ENCODE measurements at regions not wholly inside any gene's neighbourhood (a gene's known extent, or its start where the extent isn't known, plus 50 kb on each side); places are given as distances from the start of the nearest gene placed in this dataset.

- no peaks in the 10 kb centered on the region for H3K36me3 ChIP-seq (ENCODE audit: control insufficient read depth, insufficient read depth, low read length)
- no peak overlapping the region for H3K4me3 ChIP-seq (replicated peaks; ENCODE audit: low read depth, low read length)
- no peaks in the 10 kb centered on the region for H3K27me3 ChIP-seq (replicated peaks; ENCODE audit: control insufficient read depth, insufficient read depth, low read length)
- no peak for DNase-seq (ENCODE audit: extremely low read depth, insufficient read length)
- no peak for TF ChIP-seq CTCF (IDR thresholded peaks at IDR 0.05; ENCODE audit: insufficient read depth, low read length, poor library complexity, severe bottlenecking)
Measured at GRCh38 chr14:97946641-97947040, 1149.5 kb downstream of the VRK1 start.

GRCh38 chr14:97948841-97949240, 1151.7 kb downstream of the VRK1 start:
- no peak overlapping the region for H3K4me3 ChIP-seq (replicated peaks; ENCODE audit: low read depth, low read length)
- no peak for TF ChIP-seq CTCF (IDR thresholded peaks at IDR 0.05; ENCODE audit: insufficient read depth, low read length, poor library complexity, severe bottlenecking)
- DNase-seq (ENCODE audit: extremely low read depth, insufficient read length): no peak
- no peaks in the 10 kb centered on the region for H3K27me3 ChIP-seq (replicated peaks; ENCODE audit: control insufficient read depth, insufficient read depth, low read length)
- H3K36me3 ChIP-seq (ENCODE audit: control insufficient read depth, insufficient read depth, low read length): no peaks in the 10 kb centered on the region

GRCh38 chr14:97956581-97957340, 1159.6 kb downstream of the VRK1 start:
- Histone ChIP-seq H3K4me3 (replicated peaks; ENCODE audit: low read depth, low read length) (no peak overlapping the region), H3K27me3 (replicated peaks; ENCODE audit: control insufficient read depth, insufficient read depth, low read length) (no peaks in the 10 kb centered on the region), H3K36me3 (ENCODE audit: control insufficient read depth, insufficient read depth, low read length) (no peaks in the 10 kb centered on the region)
- DNase-seq (ENCODE audit: extremely low read depth, insufficient read length): no peak
- no peak for TF ChIP-seq CTCF (IDR thresholded peaks at IDR 0.05; ENCODE audit: insufficient read depth, low read length, poor library complexity, severe bottlenecking)

- no peak overlapping the region for H3K4me3 ChIP-seq (replicated peaks; ENCODE audit: low read depth, low read length)
- no peak for TF ChIP-seq CTCF (IDR thresholded peaks at IDR 0.05; ENCODE audit: insufficient read depth, low read length, poor library complexity, severe bottlenecking)
- DNase-seq (ENCODE audit: extremely low read depth, insufficient read length): no peak
- H3K27me3 ChIP-seq (replicated peaks; ENCODE audit: control insufficient read depth, insufficient read depth, low read length): no peaks in the 10 kb centered on the region
- no peaks in the 10 kb centered on the region for H3K36me3 ChIP-seq (ENCODE audit: control insufficient read depth, insufficient read depth, low read length)
Measured at GRCh38 chr14:97959251-97959650, 1162.1 kb downstream of the VRK1 start.

GRCh38 chr14:97960436-97960835, 1163.3 kb downstream of the VRK1 start:
- no peak for DNase-seq (ENCODE audit: extremely low read depth, insufficient read length)
- TF ChIP-seq CTCF (IDR thresholded peaks at IDR 0.05; ENCODE audit: insufficient read depth, low read length, poor library complexity, severe bottlenecking): no peak
- Histone ChIP-seq H3K36me3 (ENCODE audit: control insufficient read depth, insufficient read depth, low read length) (no peaks in the 10 kb centered on the region), H3K4me3 (replicated peaks; ENCODE audit: low read depth, low read length) (no peak overlapping the region), H3K27me3 (replicated peaks; ENCODE audit: control insufficient read depth, insufficient read depth, low read length) (no peaks in the 10 kb centered on the region)

GRCh38 chr14:97970222-97970621, 1173.0 kb downstream of the VRK1 start:
- no peak for TF ChIP-seq CTCF (IDR thresholded peaks at IDR 0.05; ENCODE audit: insufficient read depth, low read length, poor library complexity, severe bottlenecking)
- Histone ChIP-seq H3K27me3 (replicated peaks; ENCODE audit: control insufficient read depth, insufficient read depth, low read length) (no peaks in the 10 kb centered on the region), H3K4me3 (replicated peaks; ENCODE audit: low read depth, low read length) (no peak overlapping the region), H3K36me3 (ENCODE audit: control insufficient read depth, insufficient read depth, low read length) (no peaks in the 10 kb centered on the region)
- no peak for DNase-seq (ENCODE audit: extremely low read depth, insufficient read length)

Data from GM06990 (cell line).